Fibroblast of lung (primary cell): ENCODE measurements at regions not wholly inside any gene's neighbourhood (a gene's known extent, or its start where the extent isn't known, plus 50 kb on each side); places are given as distances from the start of the nearest gene placed in this dataset.

Experiments
- DNase-seq, 2 donors: peaks; one replicate each; pipeline versions ENCODE4 v3.0.0 to v3.0.0-alpha.2; 2010; ENCODE audit warnings: low read depth in 2 of 2
- H2AFZ ChIP-seq: 2 replicates; pipeline ENCODE4 v1.5.1; 2012; ENCODE audit warnings: low read length, control low read depth, inconsistent platforms
- H3K27ac ChIP-seq: 2 replicates; pipeline ENCODE4 v1.5.1; 2011; ENCODE audit warnings: low read length, control low read depth; ENCODE audit not compliant: insufficient read depth
- H3K27me3 ChIP-seq: 2 replicates; pipeline ENCODE4 v1.5.1; 2011; ENCODE audit warnings: mild to moderate bottlenecking, low read length; ENCODE audit not compliant: control insufficient read depth, insufficient read depth
- H3K36me3 ChIP-seq: 2 replicates; pipeline ENCODE4 v1.5.1; 2011; ENCODE audit warnings: low read length; ENCODE audit not compliant: control insufficient read depth, insufficient read depth
- H3K4me1 ChIP-seq: 2 replicates; pipeline ENCODE4 v1.5.1; 2011; ENCODE audit warnings: low read length; ENCODE audit not compliant: control insufficient read depth, insufficient read depth; ENCODE audit errors: extremely low read depth
- H3K4me2 ChIP-seq: 2 replicates; pipeline ENCODE4 v1.5.1; 2011; ENCODE audit warnings: low read length, control low read depth; ENCODE audit not compliant: insufficient read depth; ENCODE audit errors: extremely low read depth
- H3K4me3 ChIP-seq, 4 experiments: fragments of 200-600 bp in 1 of 4; sonication (generic) in 1 of 4; replicated peaks in 1 of 4; 2 replicates each; pipeline ENCODE4 v1.5.1; 2011 to 2016; ENCODE audit warnings: low read length in 4 of 4, low read depth in 3 of 4, mild to moderate bottlenecking in 3 of 4, control low read depth in 2 of 4, inconsistent platforms in 1 of 4, mixed read lengths in 1 of 4; ENCODE audit not compliant: insufficient read depth in 1 of 4; ENCODE audit errors: control extremely low read depth in 1 of 4
- H3K79me2 ChIP-seq: 2 replicates; pipeline ENCODE4 v1.5.1; 2012; ENCODE audit warnings: mild to moderate bottlenecking, low read length, inconsistent platforms; ENCODE audit not compliant: control insufficient read depth, insufficient read depth
- H3K9ac ChIP-seq: 2 replicates; pipeline ENCODE4 v1.5.1; 2011; ENCODE audit warnings: mild to moderate bottlenecking, low read length, control low read depth; ENCODE audit not compliant: insufficient read depth
- H3K9me3 ChIP-seq: 2 replicates; pipeline ENCODE4 v1.5.1; 2012; ENCODE audit warnings: low read depth, low read length; ENCODE audit not compliant: control insufficient read depth, insufficient read depth
- H4K20me1 ChIP-seq: 2 replicates; pipeline ENCODE4 v1.5.1; 2011; ENCODE audit warnings: low read length; ENCODE audit not compliant: control insufficient read depth, insufficient read depth; ENCODE audit errors: extremely low read depth
- EZH2 ChIP-seq: IDR thresholded peaks from 2 replicates; pipeline ENCODE4 v1.5.1; 2012; ENCODE audit warnings: low read length, control low read depth, mild to moderate bottlenecking; ENCODE audit errors: missing control alignments
- TF ChIP-seq, protein P1 (sequence below), 2 donors: IDR thresholded peaks in 1 of 2; conservative IDR thresholded peaks in 1 of 2; 1 replicate in 1 of 2; 2 replicates in 1 of 2; pipeline ENCODE4 v1.5.1; 2011 to 2012; ENCODE audit warnings: low read length in 2 of 2, control low read depth in 1 of 2, inconsistent platforms in 1 of 2, low read depth in 1 of 2, mild to moderate bottlenecking in 1 of 2

- H3K4me2 ChIP-seq, result no peak overlapping the region
- DNase-seq, result no peak
- H3K4me1 ChIP-seq, result no peaks in the 10 kb centered on the region
- H3K27ac ChIP-seq, result no peak overlapping the region
- no peak for TF ChIP-seq EZH2
- TF ChIP-seq, protein P1, sequence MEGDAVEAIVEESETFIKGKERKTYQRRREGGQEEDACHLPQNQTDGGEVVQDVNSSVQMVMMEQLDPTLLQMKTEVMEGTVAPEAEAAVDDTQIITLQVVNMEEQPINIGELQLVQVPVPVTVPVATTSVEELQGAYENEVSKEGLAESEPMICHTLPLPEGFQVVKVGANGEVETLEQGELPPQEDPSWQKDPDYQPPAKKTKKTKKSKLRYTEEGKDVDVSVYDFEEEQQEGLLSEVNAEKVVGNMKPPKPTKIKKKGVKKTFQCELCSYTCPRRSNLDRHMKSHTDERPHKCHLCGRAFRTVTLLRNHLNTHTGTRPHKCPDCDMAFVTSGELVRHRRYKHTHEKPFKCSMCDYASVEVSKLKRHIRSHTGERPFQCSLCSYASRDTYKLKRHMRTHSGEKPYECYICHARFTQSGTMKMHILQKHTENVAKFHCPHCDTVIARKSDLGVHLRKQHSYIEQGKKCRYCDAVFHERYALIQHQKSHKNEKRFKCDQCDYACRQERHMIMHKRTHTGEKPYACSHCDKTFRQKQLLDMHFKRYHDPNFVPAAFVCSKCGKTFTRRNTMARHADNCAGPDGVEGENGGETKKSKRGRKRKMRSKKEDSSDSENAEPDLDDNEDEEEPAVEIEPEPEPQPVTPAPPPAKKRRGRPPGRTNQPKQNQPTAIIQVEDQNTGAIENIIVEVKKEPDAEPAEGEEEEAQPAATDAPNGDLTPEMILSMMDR (conservative IDR thresholded peaks at IDR 0.05 in 1 of 2, IDR thresholded peaks at IDR 0.05 in 1 of 2; ENCODE audit: low read depth in 1 of 2, low read length in 2 of 2), result no peak
- no peaks in the 10 kb centered on the region for H4K20me1 ChIP-seq
- no peaks in the 10 kb centered on the region for H3K79me2 ChIP-seq
- no peaks in the 10 kb centered on the region for H3K27me3 ChIP-seq
- H3K9ac ChIP-seq, result no peak overlapping the region
- no peaks in the 10 kb centered on the region for H3K36me3 ChIP-seq
- no peak overlapping the region for H3K4me3 ChIP-seq
- H2AFZ ChIP-seq, result no peak overlapping the region
- no peaks in the 10 kb centered on the region for H3K9me3 ChIP-seq
Observed at GRCh38 chr10:131644864-131645658, 255.7 kb upstream of the PPP2R2D start.

- H3K9me3 ChIP-seq, result no peaks in the 10 kb centered on the region
- H2AFZ ChIP-seq, result no peak overlapping the region
- no peak overlapping the region for H3K4me3 ChIP-seq
Observed at GRCh38 chr10:131645756-131646155, 255.1 kb upstream of the PPP2R2D start.

More at GRCh38 chr10:131645756-131646155, 255.1 kb upstream of the PPP2R2D start:
- no peak for DNase-seq
- TF ChIP-seq, protein P1 (conservative IDR thresholded peaks at IDR 0.05 in 1 of 2, IDR thresholded peaks at IDR 0.05 in 1 of 2; ENCODE audit: low read depth in 1 of 2, low read length in 2 of 2), result no peak
- no peak for TF ChIP-seq EZH2
- Histone ChIP-seq H3K4me2 (no peak overlapping the region), H3K36me3 (no peaks in the 10 kb centered on the region), H4K20me1 (no peaks in the 10 kb centered on the region), H3K4me1 (no peaks in the 10 kb centered on the region), H3K27me3 (no peaks in the 10 kb centered on the region), H3K27ac (no peak overlapping the region), H3K79me2 (no peaks in the 10 kb centered on the region), H3K9ac (no peak overlapping the region)
